BLaER1 treated with 17β-estradiol and CSF1 and Interleukin-3, amounts not matched to agents 10 nM and 100 nM (cell line): ENCODE measurements at regions not wholly inside any gene's neighbourhood (a gene's known extent, or its start where the extent isn't known, plus 50 kb on each side); places are given as distances from the start of the nearest gene placed in this dataset.

ENCODE experiments used
- H3K27ac ChIP-seq, 11 experiments: shearing (Covaris generic); formaldehyde crosslinking; 2 replicates each; pipeline ENCODE4 v1.8.1; 2022
- H3K27me3 ChIP-seq, 11 experiments: shearing (Covaris generic); formaldehyde crosslinking; 2 replicates each; pipeline ENCODE4 v1.8.1; 2022
- H3K36me3 ChIP-seq, 11 experiments: shearing (Covaris generic); formaldehyde crosslinking; 2 replicates each; pipeline ENCODE4 v1.8.1; 2022
- H3K4me1 ChIP-seq, 10 experiments: shearing (Covaris generic); formaldehyde crosslinking; 2 replicates each; pipeline ENCODE4 v1.8.1; 2022
- H3K4me2 ChIP-seq, 11 experiments: shearing (Covaris generic); formaldehyde crosslinking; 2 replicates each; pipeline ENCODE4 v1.8.1; 2022
- H3K4me3 ChIP-seq, 10 experiments: shearing (Covaris generic); formaldehyde crosslinking; 2 replicates each; pipeline ENCODE4 v1.8.1; 2022
- H3K9ac ChIP-seq, 11 experiments: shearing (Covaris generic); formaldehyde crosslinking; 2 replicates each; pipeline ENCODE4 v1.8.1; 2022
- H3K9me3 ChIP-seq, 11 experiments: shearing (Covaris generic); formaldehyde crosslinking; replicated peaks in 1 of 11; 2 replicates each; pipeline ENCODE4 v1.8.1; 2022
- H4K20me1 ChIP-seq, 11 experiments: shearing (Covaris generic); formaldehyde crosslinking; 2 replicates each; pipeline ENCODE4 v1.8.1; 2022
- Cebpa-rat ChIP-seq, 11 experiments: shearing (Covaris generic); IDR thresholded peaks; 2 replicates each; pipeline ENCODE4 v1.8.1; 2022

GRCh38 chr12:132404435-132404855 lies 75.1 kb upstream of the GALNT9 start:
- H3K27ac ChIP-seq, result no peak overlapping the region
- H3K9me3 ChIP-seq, result no peaks in the 10 kb centered on the region
- H3K9ac ChIP-seq, result no peak overlapping the region
- TF ChIP-seq Cebpa-rat (IDR thresholded peaks at IDR 0.05), result no peak
- no peaks in the 10 kb centered on the region for H3K36me3 ChIP-seq
- no peak overlapping the region for H3K4me2 ChIP-seq
- H3K4me3 ChIP-seq, result no peak overlapping the region
- peaks cover 0 to 7% (median 0%) of the 10 kb centered on the region in 10 experiments; a peak in 1 of 20 replicates for H3K4me1 ChIP-seq
- peaks cover 0 to 6% (median 0%) of the 10 kb centered on the region in 11 experiments; a peak in 2 of 22 replicates for H4K20me1 ChIP-seq
- peaks cover 38 to 72% (median 54%) of the 10 kb centered on the region in 11 experiments for H3K27me3 ChIP-seq

DNA sequence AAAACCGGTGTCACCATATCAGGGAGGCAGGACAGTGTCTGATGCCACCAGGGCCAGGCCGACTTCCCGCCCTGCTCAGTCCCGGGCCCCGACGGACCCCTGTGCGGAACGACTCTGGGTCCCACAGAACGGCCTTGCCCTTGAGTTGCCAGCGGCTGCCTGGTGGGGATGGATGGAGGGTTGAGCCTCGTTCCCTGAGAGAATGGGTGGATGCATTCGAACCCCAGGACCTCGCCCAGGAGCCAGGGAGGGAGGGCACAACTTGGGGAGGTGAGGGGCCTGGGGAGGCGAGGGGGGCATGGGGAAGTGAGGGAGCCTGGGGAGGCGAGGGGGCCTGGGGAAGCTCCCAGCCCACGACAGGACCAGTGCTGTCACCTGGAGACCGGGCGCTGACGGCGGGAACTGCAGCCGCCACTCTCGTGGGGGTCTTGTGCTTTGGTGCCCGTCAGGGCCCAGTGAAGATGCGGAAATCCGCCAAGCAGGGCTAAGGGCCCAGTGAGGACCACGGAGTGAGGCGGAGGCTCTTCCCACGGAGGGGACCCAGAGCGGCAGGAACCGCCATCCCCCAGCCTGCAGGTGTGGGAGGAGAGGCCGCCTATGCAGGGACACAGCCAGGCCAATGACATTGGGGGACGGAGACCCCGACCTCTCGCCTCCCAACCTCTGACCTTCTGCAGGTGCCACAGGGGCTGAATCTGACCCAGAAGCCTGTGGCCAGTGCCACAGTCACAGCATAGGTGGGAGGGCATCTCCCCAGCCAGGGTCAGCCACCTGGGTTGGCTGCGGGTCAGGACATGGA lies 74.4 kb upstream of the GALNT9 start:
- no peak for TF ChIP-seq Cebpa-rat (IDR thresholded peaks at IDR 0.05)
- no peaks in the 10 kb centered on the region for H3K36me3 ChIP-seq
- H3K4me3 ChIP-seq, result no peak overlapping the region
- no peak overlapping the region for H3K27ac ChIP-seq
- H3K4me1 ChIP-seq, result peaks cover 0 to 7% (median 0%) of the 10 kb centered on the region in 10 experiments; a peak in 1 of 20 replicates
- H3K9me3 ChIP-seq, result no peaks in the 10 kb centered on the region
- H3K4me2 ChIP-seq, result no peak overlapping the region
- peaks cover 0 to 6% (median 0%) of the 10 kb centered on the region in 11 experiments; a peak in 2 of 22 replicates for H4K20me1 ChIP-seq
- H3K9ac ChIP-seq, result no peak overlapping the region
- H3K27me3 ChIP-seq, result peaks cover 44 to 78% (median 60%) of the 10 kb centered on the region in 11 experiments

DNA sequence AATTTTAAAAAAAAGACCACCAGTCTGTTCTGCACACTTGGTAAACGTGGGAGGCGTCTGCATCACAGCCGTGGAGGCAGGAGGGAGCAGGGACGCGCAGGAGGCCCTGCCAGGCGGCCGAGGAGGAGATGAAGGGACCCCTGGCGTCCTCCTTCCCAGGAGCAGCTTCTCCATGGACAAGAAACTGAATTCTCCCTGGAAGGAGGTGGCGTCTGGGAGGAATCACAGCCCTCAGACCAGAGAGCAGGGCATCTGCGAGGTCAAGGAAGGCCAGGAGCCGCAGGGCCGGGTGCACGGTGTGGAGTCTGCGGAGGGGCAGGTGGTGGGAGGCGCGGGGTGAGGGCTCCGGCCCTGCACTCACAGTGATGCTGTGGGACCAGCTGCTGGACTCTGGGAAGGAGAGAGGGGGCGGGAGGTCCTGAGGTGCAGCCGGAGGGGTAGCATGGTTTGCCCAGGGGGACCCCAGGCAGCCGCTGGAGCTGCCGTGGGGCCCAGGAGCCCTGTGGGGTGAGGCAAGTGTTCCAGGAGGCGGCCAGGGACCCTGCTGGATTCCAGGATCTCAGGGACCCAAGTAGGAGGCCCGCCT lies 73.5 kb upstream of the GALNT9 start:
- Histone ChIP-seq H3K4me2 (no peak overlapping the region), H3K36me3 (no peaks in the 10 kb centered on the region), H3K4me3 (no peak overlapping the region), H3K27me3 (peaks cover 53 to 86% (median 70%) of the 10 kb centered on the region in 11 experiments), H3K4me1 (peaks cover 0 to 7% (median 0%) of the 10 kb centered on the region in 10 experiments; a peak in 1 of 20 replicates), H3K9ac (no peak overlapping the region), H3K27ac (no peak overlapping the region), H3K9me3 (no peaks in the 10 kb centered on the region), H4K20me1 (peaks cover 0 to 12% (median 0%) of the 10 kb centered on the region in 11 experiments; a peak in 5 of 22 replicates)
- TF ChIP-seq Cebpa-rat (IDR thresholded peaks at IDR 0.05), result no peak

- H3K9me3 ChIP-seq, result no peaks in the 10 kb centered on the region
- H3K36me3 ChIP-seq, result no peaks in the 10 kb centered on the region
- TF ChIP-seq Cebpa-rat (IDR thresholded peaks at IDR 0.05), result no peak
- H3K4me1 ChIP-seq, result peaks cover 0 to 7% (median 0%) of the 10 kb centered on the region in 10 experiments; a peak in 2 of 20 replicates
- no peak overlapping the region for H3K4me2 ChIP-seq
- H4K20me1 ChIP-seq, result peaks cover 0 to 15% (median 0%) of the 10 kb centered on the region in 11 experiments; a peak in 6 of 22 replicates
- no peak overlapping the region for H3K4me3 ChIP-seq
- peaks cover 63 to 90% (median 79%) of the 10 kb centered on the region in 11 experiments for H3K27me3 ChIP-seq
- no peak overlapping the region for H3K9ac ChIP-seq
- no peak overlapping the region for H3K27ac ChIP-seq
Observed at GRCh38 chr12:132401982-132402381, 72.6 kb upstream of the GALNT9 start.

- Histone ChIP-seq H3K27me3 (peaks cover 68 to 90% (median 86%) of the 10 kb centered on the region in 11 experiments), H3K4me2 (no peak overlapping the region), H3K36me3 (no peaks in the 10 kb centered on the region), H4K20me1 (peaks cover 0 to 15% (median 0%) of the 10 kb centered on the region in 11 experiments; a peak in 6 of 22 replicates), H3K9ac (no peak overlapping the region), H3K4me3 (no peak overlapping the region), H3K9me3 (no peaks in the 10 kb centered on the region), H3K4me1 (peaks cover 8 to 17% (median 11%) of the 10 kb centered on the region in 10 experiments; a peak in 16 of 20 replicates), H3K27ac (no peak overlapping the region)
- TF ChIP-seq Cebpa-rat (IDR thresholded peaks at IDR 0.05), result no peak
Observed at GRCh38 chr12:132400011-132400641, 70.7 kb upstream of the GALNT9 start.

- H3K27me3 ChIP-seq, result peaks cover 65 to 90% (median 88%) of the 10 kb centered on the region in 11 experiments
- no peaks in the 10 kb centered on the region for H3K9me3 ChIP-seq
Observed at GRCh38 chr12:132399092-132400010, 70.0 kb upstream of the GALNT9 start.

GRCh38 chr12:132398386-132398991 lies 69.1 kb upstream of the GALNT9 start:
- peaks cover 9 to 28% (median 17%) of the 10 kb centered on the region in 10 experiments; a peak in 18 of 20 replicates for H3K4me1 ChIP-seq
- H3K9ac ChIP-seq, result no peak overlapping the region; a peak in 1 of 22 replicates
- no peak for TF ChIP-seq Cebpa-rat (IDR thresholded peaks at IDR 0.05)
- H3K4me2 ChIP-seq, result no peak overlapping the region
- H3K4me3 ChIP-seq, result no peak overlapping the region
- H3K27me3 ChIP-seq, result peaks cover 56 to 83% (median 80%) of the 10 kb centered on the region in 11 experiments
- H3K36me3 ChIP-seq, result no peaks in the 10 kb centered on the region
- no peak overlapping the region for H3K27ac ChIP-seq
- no peaks in the 10 kb centered on the region for H3K9me3 ChIP-seq
- H4K20me1 ChIP-seq, result peaks cover 0 to 9% (median 0%) of the 10 kb centered on the region in 11 experiments; a peak in 6 of 22 replicates

More at GRCh38 chr12:132399092-132400010, 70.0 kb upstream of the GALNT9 start:
- no peaks in the 10 kb centered on the region for H3K36me3 ChIP-seq
- H3K4me3 ChIP-seq, result no peak overlapping the region
- H4K20me1 ChIP-seq, result peaks cover 0 to 13% (median 0%) of the 10 kb centered on the region in 11 experiments; a peak in 6 of 22 replicates
- no peak for TF ChIP-seq Cebpa-rat (IDR thresholded peaks at IDR 0.05)
- H3K9ac ChIP-seq, result no peak overlapping the region
- H3K4me2 ChIP-seq, result no peak overlapping the region
- H3K27ac ChIP-seq, result no peak overlapping the region
- H3K4me1 ChIP-seq, result peaks cover 8 to 20% (median 11%) of the 10 kb centered on the region in 10 experiments; a peak in 16 of 20 replicates

- Histone ChIP-seq H3K27ac (no peak overlapping the region), H3K9ac (no peak overlapping the region), H3K36me3 (no peaks in the 10 kb centered on the region), H3K4me1 (peaks cover 9 to 33% (median 22%) of the 10 kb centered on the region in 10 experiments; a peak in 18 of 20 replicates), H3K9me3 (no peaks in the 10 kb centered on the region), H4K20me1 (peaks cover 0 to 9% (median 0%) of the 10 kb centered on the region in 11 experiments; a peak in 7 of 22 replicates), H3K4me3 (no peak overlapping the region), H3K4me2 (no peak overlapping the region), H3K27me3 (peaks cover 52 to 78% (median 75%) of the 10 kb centered on the region in 11 experiments)
- TF ChIP-seq Cebpa-rat (IDR thresholded peaks at IDR 0.05), result no peak
Observed at GRCh38 chr12:132397934-132398385, 68.6 kb upstream of the GALNT9 start.
